GM12801 (cell line): ENCODE measurements at regions not wholly inside any gene's neighbourhood (a gene's known extent, or its start where the extent isn't known, plus 50 kb on each side); places are given as distances from the start of the nearest gene placed in this dataset.

Source experiments
- TF ChIP-seq, protein P1 (sequence below): IDR thresholded peaks from one replicate; pipeline ENCODE4 v1.5.1; 2011; ENCODE audit warnings: control low read depth; ENCODE audit not compliant: insufficient read length; ENCODE audit errors: extremely low read depth

DNA sequence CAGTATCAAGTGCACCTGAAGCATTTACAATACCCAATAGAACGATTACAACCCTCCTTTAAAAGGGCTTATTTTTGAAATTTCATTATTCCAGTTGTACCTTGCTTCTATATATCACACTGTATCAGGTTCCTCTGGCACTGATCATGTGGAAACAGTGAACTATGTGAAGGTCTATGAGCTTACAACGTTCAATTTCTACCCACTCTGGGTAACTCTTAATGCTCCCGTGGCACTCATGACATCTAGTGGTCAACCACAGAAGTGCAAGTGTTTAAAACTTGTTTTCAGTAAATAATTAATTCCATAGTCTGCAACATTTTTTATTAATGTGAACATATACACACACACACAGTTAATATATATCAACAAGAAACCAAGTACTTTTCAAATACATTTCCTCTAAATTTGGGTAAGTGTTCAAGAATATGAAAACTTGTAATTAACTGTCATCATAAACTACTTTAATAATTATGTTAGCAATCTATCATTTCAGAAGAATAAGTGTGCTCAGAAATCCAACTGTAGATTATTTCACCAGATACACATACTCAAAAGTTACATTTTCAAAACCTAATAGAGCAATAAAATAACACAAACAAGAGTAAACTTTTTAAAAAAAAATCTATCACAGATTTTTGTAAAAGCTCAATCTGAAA lies 61.0 kb downstream of the MPP7 start:
- TF ChIP-seq, protein P1, sequence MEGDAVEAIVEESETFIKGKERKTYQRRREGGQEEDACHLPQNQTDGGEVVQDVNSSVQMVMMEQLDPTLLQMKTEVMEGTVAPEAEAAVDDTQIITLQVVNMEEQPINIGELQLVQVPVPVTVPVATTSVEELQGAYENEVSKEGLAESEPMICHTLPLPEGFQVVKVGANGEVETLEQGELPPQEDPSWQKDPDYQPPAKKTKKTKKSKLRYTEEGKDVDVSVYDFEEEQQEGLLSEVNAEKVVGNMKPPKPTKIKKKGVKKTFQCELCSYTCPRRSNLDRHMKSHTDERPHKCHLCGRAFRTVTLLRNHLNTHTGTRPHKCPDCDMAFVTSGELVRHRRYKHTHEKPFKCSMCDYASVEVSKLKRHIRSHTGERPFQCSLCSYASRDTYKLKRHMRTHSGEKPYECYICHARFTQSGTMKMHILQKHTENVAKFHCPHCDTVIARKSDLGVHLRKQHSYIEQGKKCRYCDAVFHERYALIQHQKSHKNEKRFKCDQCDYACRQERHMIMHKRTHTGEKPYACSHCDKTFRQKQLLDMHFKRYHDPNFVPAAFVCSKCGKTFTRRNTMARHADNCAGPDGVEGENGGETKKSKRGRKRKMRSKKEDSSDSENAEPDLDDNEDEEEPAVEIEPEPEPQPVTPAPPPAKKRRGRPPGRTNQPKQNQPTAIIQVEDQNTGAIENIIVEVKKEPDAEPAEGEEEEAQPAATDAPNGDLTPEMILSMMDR, result peak; percentile 26

DNA sequence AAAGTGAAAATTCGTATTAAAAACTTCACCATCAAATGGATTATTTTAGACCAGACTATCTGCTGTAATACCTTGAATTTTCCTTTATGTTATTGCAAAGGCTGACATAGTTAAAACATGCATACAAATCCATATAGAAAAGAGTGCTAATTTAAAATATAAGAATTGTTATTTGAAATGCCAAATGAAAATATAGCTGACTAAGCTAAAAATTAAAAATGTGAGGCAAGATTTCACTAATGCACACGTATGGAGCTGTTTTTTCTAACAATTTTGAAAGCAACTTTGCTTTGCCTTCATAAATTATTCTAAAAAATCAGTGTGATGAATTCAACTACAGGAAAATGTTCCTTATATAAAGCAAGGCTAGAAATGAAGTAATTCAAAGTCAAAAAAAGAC lies 62.5 kb downstream of the MPP7 start:
- TF ChIP-seq, protein P1, result no peak

DNA sequence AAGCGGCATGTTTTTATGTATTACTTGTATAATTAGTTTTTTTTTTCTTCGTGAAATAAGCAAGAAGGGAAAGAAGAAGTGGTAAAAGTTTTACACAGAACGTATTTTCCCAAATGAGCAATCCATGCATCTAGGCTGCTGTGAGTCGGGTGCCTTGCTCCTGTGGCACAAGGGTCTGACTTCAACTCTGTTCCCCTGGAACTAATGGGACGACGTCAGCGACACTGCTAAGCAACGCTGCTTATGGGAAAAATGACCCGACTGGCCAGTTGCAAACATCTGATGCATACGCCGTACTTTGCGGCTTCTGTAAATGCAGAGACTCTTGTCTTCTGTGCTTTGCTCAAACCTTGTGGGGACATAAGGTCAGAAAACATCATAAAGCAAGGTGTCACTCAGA lies 66.3 kb downstream of the MPP7 start:
- TF ChIP-seq, protein P1, result no peak

DNA sequence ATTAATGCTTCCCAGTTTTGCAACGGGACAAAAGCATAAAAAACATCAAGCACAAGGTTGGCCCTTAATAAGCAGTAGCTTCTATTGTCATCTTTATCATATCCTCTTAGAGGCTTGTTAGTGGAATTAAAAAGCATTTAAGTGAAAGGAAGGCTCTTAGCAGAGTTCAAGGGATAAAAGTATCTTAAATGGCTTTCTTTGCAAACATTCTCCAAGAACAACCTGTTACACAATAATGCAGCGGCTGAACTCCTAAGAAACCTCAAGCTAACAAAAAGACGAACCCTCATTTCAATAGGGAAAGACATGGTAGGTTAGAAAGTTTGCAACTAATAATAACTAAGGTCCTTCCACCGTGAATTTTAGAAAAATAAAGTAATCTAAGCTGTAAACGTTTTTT lies 82.1 kb downstream of the MPP7 start:
- TF ChIP-seq, protein P1, result no peak

DNA sequence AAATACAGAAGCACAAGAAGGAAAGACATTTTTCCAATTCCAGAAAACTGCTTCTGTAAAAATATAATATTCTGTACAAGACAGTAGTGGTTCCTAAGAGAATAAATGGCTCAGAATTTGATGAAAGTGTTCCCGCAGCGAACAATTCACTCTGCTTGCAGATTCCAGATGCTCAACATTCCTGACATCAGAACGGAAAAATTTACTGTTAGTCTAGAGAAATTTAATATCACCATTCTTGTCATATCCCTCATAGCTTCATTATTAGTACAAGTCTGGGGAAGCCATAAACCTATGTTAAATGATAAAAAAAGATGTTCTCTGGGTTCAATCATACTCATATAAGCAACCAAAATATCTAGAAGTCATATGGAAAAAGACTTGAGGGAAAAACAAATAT lies 83.6 kb downstream of the MPP7 start:
- TF ChIP-seq, protein P1, result no peak

DNA sequence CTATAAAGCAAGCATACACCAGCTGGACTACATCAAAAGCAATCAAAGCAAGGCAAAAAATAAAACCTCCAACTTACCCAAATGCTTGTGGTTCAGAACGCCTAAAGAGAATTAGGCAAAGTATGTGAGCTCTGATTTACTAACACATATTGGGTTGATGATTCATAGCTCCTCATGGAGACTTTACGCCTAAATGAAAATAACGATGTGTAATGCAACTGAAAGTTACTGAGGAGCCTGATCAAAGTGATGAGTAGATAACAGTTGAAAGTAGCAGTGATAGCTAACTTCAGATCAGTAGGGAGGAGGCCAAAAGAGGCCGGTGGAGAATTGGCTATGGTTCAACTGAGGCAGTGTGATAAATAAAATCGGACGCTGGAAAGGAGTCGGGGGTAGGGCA lies 85.0 kb downstream of the MPP7 start:
- TF ChIP-seq, protein P1, result no peak

DNA sequence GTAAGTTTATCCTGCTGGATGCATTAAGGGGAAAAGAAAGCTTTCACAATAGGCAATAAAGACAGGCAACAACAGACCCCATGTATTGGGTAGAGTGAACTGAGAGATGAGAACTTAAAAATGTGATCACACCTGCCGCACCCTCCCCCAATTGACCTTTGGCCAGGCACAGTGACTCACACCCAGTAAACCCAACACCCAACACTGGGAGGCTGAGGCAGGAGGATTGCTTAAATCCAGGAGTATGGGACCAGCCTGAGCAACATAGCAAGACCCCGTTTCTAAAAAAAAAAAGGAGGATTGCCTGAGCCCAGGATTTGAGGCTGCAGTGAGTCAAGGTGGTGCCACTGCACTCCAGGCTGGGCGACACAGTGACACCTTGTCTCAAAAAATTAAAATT lies 86.9 kb downstream of the MPP7 start:
- TF ChIP-seq, protein P1, result no peak
